Liver (tissue), 8 donors: ENCODE measurements at regions not wholly inside any gene's neighbourhood (a gene's known extent, or its start where the extent isn't known, plus 50 kb on each side); places are given as distances from the start of the nearest gene placed in this dataset.

Experiments
- DNase-seq: peaks from one replicate; pipeline ENCODE4 v3.0.0-alpha.2; 2017; ENCODE audit warnings: low spot score
- H3K27ac ChIP-seq, 2 donors: one replicate each; pipeline ENCODE4 v1.7.0; 2013; ENCODE audit warnings: inconsistent platforms in 2 of 2, low read length in 2 of 2, control low read depth in 1 of 2, low read depth in 1 of 2, mild to moderate bottlenecking in 1 of 2
- H3K27me3 ChIP-seq, 4 donors: one replicate each; pipeline versions ENCODE4 v1.6.1 to v1.7.0; 2013; ENCODE audit warnings: low read length in 3 of 4, inconsistent platforms in 1 of 4, mild to moderate bottlenecking in 1 of 4, moderate library complexity in 1 of 4; ENCODE audit not compliant: control insufficient read depth in 4 of 4, insufficient read depth in 4 of 4
- H3K36me3 ChIP-seq, 4 donors: one replicate each; pipeline versions ENCODE4 v1.6.1 to v1.7.0; 2013; ENCODE audit warnings: low read length in 3 of 4, mild to moderate bottlenecking in 3 of 4, low read depth in 1 of 4, moderate library complexity in 1 of 4; ENCODE audit not compliant: control insufficient read depth in 4 of 4, insufficient read depth in 3 of 4
- H3K4me1 ChIP-seq, 4 donors: one replicate each; pipeline versions ENCODE4 v1.6.1 to v1.7.0; 2013; ENCODE audit warnings: low read length in 3 of 4, mild to moderate bottlenecking in 3 of 4, moderate library complexity in 1 of 4; ENCODE audit not compliant: control insufficient read depth in 4 of 4, insufficient read depth in 4 of 4
- H3K4me3 ChIP-seq, 3 donors: one replicate each; pipeline versions ENCODE4 v1.6.1 to v1.7.0; 2013; ENCODE audit warnings: low read length in 3 of 3, control low read depth in 1 of 3, low read depth in 1 of 3, mild to moderate bottlenecking in 1 of 3
- H3K9ac ChIP-seq, 2 donors: one replicate each; pipeline ENCODE4 v1.7.0; 2013; ENCODE audit warnings: low read length in 2 of 2, mild to moderate bottlenecking in 2 of 2, moderate library complexity in 2 of 2, control low read depth in 1 of 2, low read depth in 1 of 2
- H3K9me3 ChIP-seq, 4 donors: one replicate each; pipeline versions ENCODE4 v1.6.1 to v1.7.0; 2013; ENCODE audit warnings: low read length in 3 of 4; ENCODE audit not compliant: control insufficient read depth in 4 of 4
- EGR1 ChIP-seq, 2 donors: IDR thresholded peaks; 2 replicates each; pipeline ENCODE4 v1.6.1; 2016 to 2018; ENCODE audit warnings: antibody characterized with exemption in 2 of 2, low read depth in 2 of 2
- FOXA1 ChIP-seq: IDR thresholded peaks from 2 replicates; pipeline ENCODE4 v1.6.1; 2016; ENCODE audit warnings: antibody characterized with exemption
- FOXA2 ChIP-seq: IDR thresholded peaks from 2 replicates; pipeline ENCODE4 v1.6.1; 2016; ENCODE audit warnings: antibody characterized with exemption
- GABPA ChIP-seq, 2 donors: IDR thresholded peaks in 1 of 2; conservative IDR thresholded peaks in 1 of 2; 2 replicates each; pipeline ENCODE4 v1.6.1; 2016; ENCODE audit warnings: antibody characterized with exemption in 2 of 2, mild to moderate bottlenecking in 1 of 2, moderate library complexity in 1 of 2
- HNF4A ChIP-seq, 2 donors: conservative IDR thresholded peaks; 2 replicates each; pipeline ENCODE4 v1.6.1; 2016; ENCODE audit warnings: antibody characterized with exemption in 2 of 2, mild to moderate bottlenecking in 2 of 2
- HNF4G ChIP-seq: IDR thresholded peaks from 2 replicates; pipeline ENCODE4 v1.6.1; 2016; ENCODE audit warnings: antibody characterized with exemption
- JUND ChIP-seq, 2 donors: IDR thresholded peaks; 2 replicates each; pipeline ENCODE4 v1.6.1; 2016; ENCODE audit warnings: antibody characterized with exemption in 2 of 2
- NR2F2 ChIP-seq: IDR thresholded peaks from 2 replicates; pipeline ENCODE4 v1.6.1; 2016; ENCODE audit warnings: antibody characterized with exemption
- RAD21 ChIP-seq, 2 donors: IDR thresholded peaks; 2 replicates each; pipeline ENCODE4 v1.6.1; 2016; ENCODE audit warnings: antibody characterized with exemption in 2 of 2, mild to moderate bottlenecking in 2 of 2
- RXRA ChIP-seq, 2 donors: IDR thresholded peaks; 2 replicates each; pipeline ENCODE4 v1.6.1; 2017 to 2018; ENCODE audit warnings: antibody characterized with exemption in 2 of 2, mild to moderate bottlenecking in 1 of 2
- SP1 ChIP-seq: IDR thresholded peaks from 2 replicates; pipeline ENCODE4 v1.6.1; 2018; ENCODE audit warnings: antibody characterized with exemption, mild to moderate bottlenecking
- TAF1 ChIP-seq: conservative IDR thresholded peaks from 2 replicates; pipeline ENCODE4 v1.6.1; 2016; ENCODE audit warnings: antibody characterized with exemption, mild to moderate bottlenecking
- YY1 ChIP-seq: IDR thresholded peaks from 2 replicates; pipeline ENCODE4 v1.6.1; 2016; ENCODE audit warnings: antibody characterized with exemption, mild to moderate bottlenecking
- WGBS: extraction: QIAGEN DNeasy Blood & Tissue Kit; methylation state at CpG from one replicate; pipeline ENCODE4 v1.1.7; 2013; 5-methylcytosine and 5-hydroxymethylcytosine counted together
- TF ChIP-seq, protein P1 (sequence below): fragments of 150-350 bp; IDR thresholded peaks from 2 replicates; pipeline ENCODE4 v1.5.1; 2017; ENCODE audit warnings: improper control_type of control experiment, low read depth, low read length; ENCODE audit not compliant: missing input control
- TF ChIP-seq, protein P2 (sequence below): IDR thresholded peaks from 2 replicates; pipeline ENCODE4 v1.6.1; 2016; ENCODE audit warnings: antibody characterized with exemption
- TF ChIP-seq, protein P3 (sequence below): IDR thresholded peaks from 2 replicates; pipeline ENCODE4 v1.6.1; 2016; ENCODE audit warnings: antibody characterized with exemption
- TF ChIP-seq, protein P4 (sequence below): IDR thresholded peaks from 2 replicates; pipeline ENCODE4 v1.6.1; 2016; ENCODE audit warnings: antibody characterized with exemption
- TF ChIP-seq, protein P5 (sequence below): IDR thresholded peaks from 2 replicates; pipeline ENCODE4 v1.6.1; 2016; ENCODE audit warnings: antibody characterized with exemption, mild to moderate bottlenecking
- donor health status: healthy.
- donor health status: healthy.
- donor health status: healthy.
- donor health status: healthy.
- donor health status: healthy.

DNA sequence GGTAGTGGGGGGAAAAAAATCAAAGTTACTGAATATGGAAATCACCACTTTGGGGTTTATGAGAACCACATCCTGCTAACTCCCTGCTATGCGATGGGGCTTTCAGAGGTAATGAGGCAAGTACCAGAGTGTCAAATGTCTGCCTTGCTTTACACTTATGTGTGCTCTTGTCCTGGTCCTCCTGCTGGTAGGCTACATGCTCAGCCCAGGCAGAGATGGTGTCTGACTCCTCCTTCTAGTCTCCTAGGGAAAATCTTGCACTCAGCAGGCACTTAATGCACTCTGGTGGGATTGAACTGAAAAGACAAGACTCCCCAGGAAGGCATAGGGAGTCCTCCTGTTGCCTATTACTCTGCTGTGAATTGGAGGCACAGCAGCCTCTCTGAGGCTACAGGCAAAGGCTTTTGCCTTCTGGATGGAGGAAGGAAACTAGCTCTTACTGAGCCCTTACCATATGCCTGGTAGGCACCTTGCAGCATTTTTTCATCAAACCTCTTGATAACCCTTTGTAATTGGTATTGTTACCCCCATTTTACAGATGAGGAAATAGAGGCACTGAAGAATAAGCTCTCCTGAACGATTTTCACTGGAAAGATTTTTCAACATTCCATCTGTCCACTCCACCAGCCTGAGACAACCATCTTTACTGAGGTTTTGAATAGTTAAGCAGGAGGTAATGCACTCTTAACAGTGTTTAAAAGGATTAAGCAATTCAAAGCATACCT is 132.1 kb upstream of the PAX6 start:
- TF ChIP-seq, protein P1, sequence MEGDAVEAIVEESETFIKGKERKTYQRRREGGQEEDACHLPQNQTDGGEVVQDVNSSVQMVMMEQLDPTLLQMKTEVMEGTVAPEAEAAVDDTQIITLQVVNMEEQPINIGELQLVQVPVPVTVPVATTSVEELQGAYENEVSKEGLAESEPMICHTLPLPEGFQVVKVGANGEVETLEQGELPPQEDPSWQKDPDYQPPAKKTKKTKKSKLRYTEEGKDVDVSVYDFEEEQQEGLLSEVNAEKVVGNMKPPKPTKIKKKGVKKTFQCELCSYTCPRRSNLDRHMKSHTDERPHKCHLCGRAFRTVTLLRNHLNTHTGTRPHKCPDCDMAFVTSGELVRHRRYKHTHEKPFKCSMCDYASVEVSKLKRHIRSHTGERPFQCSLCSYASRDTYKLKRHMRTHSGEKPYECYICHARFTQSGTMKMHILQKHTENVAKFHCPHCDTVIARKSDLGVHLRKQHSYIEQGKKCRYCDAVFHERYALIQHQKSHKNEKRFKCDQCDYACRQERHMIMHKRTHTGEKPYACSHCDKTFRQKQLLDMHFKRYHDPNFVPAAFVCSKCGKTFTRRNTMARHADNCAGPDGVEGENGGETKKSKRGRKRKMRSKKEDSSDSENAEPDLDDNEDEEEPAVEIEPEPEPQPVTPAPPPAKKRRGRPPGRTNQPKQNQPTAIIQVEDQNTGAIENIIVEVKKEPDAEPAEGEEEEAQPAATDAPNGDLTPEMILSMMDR = no peak
- no peak for TF ChIP-seq YY1
- TF ChIP-seq, protein P2, sequence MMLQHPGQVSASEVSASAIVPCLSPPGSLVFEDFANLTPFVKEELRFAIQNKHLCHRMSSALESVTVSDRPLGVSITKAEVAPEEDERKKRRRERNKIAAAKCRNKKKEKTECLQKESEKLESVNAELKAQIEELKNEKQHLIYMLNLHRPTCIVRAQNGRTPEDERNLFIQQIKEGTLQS = no peak
- TF ChIP-seq, protein P3, sequence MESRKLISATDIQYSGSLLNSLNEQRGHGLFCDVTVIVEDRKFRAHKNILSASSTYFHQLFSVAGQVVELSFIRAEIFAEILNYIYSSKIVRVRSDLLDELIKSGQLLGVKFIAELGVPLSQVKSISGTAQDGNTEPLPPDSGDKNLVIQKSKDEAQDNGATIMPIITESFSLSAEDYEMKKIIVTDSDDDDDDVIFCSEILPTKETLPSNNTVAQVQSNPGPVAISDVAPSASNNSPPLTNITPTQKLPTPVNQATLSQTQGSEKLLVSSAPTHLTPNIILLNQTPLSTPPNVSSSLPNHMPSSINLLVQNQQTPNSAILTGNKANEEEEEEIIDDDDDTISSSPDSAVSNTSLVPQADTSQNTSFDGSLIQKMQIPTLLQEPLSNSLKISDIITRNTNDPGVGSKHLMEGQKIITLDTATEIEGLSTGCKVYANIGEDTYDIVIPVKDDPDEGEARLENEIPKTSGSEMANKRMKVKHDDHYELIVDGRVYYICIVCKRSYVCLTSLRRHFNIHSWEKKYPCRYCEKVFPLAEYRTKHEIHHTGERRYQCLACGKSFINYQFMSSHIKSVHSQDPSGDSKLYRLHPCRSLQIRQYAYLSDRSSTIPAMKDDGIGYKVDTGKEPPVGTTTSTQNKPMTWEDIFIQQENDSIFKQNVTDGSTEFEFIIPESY = no peak
- no peak for TF ChIP-seq TAF1
- TF ChIP-seq HNF4A (conservative IDR thresholded peaks at IDR 0.05) = no peak
- TF ChIP-seq, protein P4, sequence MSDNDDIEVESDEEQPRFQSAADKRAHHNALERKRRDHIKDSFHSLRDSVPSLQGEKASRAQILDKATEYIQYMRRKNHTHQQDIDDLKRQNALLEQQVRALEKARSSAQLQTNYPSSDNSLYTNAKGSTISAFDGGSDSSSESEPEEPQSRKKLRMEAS = no peak
- TF ChIP-seq FOXA1 = no peak
- TF ChIP-seq RAD21 (IDR thresholded peaks at IDR 0.05) = no peak
- TF ChIP-seq JUND (IDR thresholded peaks at IDR 0.05) = no peak
- no peak for TF ChIP-seq HNF4G
- TF ChIP-seq FOXA2 = no peak
- TF ChIP-seq NR2F2 = no peak
- no peak for TF ChIP-seq RXRA (IDR thresholded peaks at IDR 0.05)
- no peak for TF ChIP-seq GABPA (IDR thresholded peaks at IDR 0.05 in 1 of 2, conservative IDR thresholded peaks at IDR 0.05 in 1 of 2)
- TF ChIP-seq EGR1 (IDR thresholded peaks at IDR 0.05; ENCODE audit: low read depth in 2 of 2) = no peak
- TF ChIP-seq, protein P5, sequence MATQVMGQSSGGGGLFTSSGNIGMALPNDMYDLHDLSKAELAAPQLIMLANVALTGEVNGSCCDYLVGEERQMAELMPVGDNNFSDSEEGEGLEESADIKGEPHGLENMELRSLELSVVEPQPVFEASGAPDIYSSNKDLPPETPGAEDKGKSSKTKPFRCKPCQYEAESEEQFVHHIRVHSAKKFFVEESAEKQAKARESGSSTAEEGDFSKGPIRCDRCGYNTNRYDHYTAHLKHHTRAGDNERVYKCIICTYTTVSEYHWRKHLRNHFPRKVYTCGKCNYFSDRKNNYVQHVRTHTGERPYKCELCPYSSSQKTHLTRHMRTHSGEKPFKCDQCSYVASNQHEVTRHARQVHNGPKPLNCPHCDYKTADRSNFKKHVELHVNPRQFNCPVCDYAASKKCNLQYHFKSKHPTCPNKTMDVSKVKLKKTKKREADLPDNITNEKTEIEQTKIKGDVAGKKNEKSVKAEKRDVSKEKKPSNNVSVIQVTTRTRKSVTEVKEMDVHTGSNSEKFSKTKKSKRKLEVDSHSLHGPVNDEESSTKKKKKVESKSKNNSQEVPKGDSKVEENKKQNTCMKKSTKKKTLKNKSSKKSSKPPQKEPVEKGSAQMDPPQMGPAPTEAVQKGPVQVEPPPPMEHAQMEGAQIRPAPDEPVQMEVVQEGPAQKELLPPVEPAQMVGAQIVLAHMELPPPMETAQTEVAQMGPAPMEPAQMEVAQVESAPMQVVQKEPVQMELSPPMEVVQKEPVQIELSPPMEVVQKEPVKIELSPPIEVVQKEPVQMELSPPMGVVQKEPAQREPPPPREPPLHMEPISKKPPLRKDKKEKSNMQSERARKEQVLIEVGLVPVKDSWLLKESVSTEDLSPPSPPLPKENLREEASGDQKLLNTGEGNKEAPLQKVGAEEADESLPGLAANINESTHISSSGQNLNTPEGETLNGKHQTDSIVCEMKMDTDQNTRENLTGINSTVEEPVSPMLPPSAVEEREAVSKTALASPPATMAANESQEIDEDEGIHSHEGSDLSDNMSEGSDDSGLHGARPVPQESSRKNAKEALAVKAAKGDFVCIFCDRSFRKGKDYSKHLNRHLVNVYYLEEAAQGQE = no peak
- no peak for TF ChIP-seq SP1
- 61% methylated on average over 2 of the region's 2 CpGs for WGBS

More for the DNA sequence above, 132.1 kb upstream of the PAX6 start:
- Histone ChIP-seq H3K36me3 (no peaks in the 10 kb centered on the region), H3K27me3 (no peaks in the 10 kb centered on the region), H3K4me1 (peaks cover 0 to 11% (median 2%) of the 10 kb centered on the region in 4 donors), H3K9ac (no peak overlapping the region), H3K4me3 (no peak overlapping the region), H3K9me3 (no peaks in the 10 kb centered on the region), H3K27ac (no peak overlapping the region)
- no peak for DNase-seq
